GM21515 (cell line): ENCODE measurements at regions not wholly inside any gene's neighbourhood (a gene's known extent, or its start where the extent isn't known, plus 50 kb on each side); places are given as distances from the start of the nearest gene placed in this dataset.

ENCODE experiments used
- ATAC-seq: cut with Tn5 transposase; IDR thresholded peaks from one replicate; pipeline ENCODE4 v1.9.1; 2021; ENCODE audit not compliant: unreplicated experiment

GRCh38 chr5:98631311-98632054, 142.0 kb upstream of the RGMB start:
- ATAC-seq, result no peak

DNA sequence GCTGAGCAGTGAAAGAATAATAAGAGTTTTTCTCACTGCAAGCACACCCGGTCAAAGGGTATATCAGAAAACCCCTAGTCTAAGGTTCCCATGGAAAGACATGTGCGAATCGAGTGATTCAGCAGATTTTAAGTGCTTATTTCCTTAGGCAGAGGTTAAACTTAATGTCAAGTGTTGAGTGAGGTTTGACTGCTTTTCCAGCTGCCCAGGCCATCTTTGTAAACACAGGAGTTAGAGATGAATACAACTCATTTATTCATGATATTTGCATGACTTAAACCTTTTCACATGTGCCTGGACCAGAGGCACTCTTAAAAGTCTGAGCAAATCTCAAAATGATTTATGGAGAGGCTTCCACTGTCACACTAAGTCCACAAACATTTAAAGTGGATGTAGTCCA, 137.8 kb upstream of the RGMB start:
- ATAC-seq, result no peak

- no peak for ATAC-seq
Measured at GRCh38 chr5:98637116-98637515, 136.3 kb upstream of the RGMB start.

GRCh38 chr5:98637557-98637956, 135.9 kb upstream of the RGMB start:
- ATAC-seq, result no peak

- no peak for ATAC-seq
Measured at GRCh38 chr5:98638111-98638510, 135.4 kb upstream of the RGMB start.

DNA sequence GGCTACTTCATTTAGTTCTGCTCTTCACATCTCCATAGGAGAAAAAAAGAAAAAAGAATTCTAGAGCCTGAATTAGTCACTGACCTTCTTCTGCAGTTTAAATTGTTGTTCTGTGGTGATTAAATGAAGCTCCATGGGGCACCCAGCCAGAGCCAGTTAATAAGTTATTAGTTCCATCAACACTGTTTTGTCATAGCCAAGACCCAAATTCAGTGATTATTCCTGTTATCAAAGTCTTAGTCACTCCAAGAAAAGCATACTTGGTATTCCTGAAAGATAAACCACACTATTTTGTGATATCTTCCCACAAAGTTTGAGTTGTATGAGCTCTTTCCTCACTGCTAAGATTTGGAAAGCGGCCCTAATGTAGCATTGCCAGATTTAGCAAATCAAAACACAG, 134.8 kb upstream of the RGMB start:
- no peak for ATAC-seq

- ATAC-seq, result no peak
Measured at GRCh38 chr5:98639274-98639673, 134.2 kb upstream of the RGMB start.

DNA sequence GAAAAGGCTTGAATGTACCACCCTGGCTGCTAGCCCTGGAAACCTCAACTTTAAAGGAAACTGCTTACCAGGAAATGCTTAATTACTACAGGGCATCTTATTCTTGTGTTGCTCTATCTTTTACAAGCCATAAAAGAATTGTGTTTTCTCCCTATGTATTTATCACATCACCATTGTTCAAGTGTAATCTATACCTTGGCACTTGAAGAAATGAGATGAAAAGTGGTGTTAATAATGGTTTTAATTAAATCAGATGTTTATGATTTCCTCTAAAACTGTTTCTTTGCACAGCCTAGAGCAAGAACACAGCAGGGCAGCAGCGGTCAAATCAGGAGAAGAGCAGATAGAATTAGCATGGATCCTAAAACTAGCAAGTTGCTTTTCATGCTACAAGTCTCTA, 131.8 kb upstream of the RGMB start:
- no peak for ATAC-seq

DNA sequence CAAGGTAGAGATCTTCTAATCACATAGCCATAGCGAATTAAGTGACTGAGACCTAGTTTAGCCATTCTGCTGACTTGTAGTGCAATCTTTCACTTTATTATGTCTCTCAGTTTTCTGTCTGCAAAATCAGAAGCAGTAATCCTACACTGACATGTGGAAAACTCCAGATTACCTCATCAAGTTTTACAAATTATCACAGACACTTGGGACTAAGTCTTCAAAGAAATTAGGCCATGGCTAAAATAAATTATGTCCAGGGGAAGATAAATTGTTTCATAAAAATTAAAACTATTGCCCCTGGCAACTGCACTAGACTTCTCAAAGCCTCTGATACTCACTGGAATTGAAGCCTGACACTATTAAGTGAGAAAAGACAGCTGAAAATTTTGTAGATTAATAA, 129.9 kb upstream of the RGMB start:
- no peak for ATAC-seq

DNA sequence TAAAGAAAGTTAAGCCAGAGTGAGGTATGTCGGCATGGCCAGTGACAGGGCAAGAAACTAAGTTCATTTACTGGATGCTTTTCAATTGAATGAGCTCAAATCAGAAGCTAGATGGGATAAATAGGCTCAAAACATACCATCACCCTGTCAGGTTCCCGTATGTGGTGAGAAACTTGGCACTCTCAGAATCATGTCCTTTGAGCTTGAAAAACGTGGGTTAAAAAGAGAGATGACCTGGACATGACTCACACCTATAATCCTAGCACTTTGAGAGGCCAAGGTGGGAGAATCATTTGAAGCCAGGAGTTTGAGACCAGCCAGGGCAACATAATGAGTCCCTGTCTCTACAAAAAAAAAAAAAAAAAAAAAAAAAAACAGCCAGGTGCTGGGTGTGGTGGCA, 121.7 kb upstream of the RGMB start:
- ATAC-seq, result no peak

GRCh38 chr5:98656125-98656795, 117.2 kb upstream of the RGMB start:
- ATAC-seq, result no peak

DNA sequence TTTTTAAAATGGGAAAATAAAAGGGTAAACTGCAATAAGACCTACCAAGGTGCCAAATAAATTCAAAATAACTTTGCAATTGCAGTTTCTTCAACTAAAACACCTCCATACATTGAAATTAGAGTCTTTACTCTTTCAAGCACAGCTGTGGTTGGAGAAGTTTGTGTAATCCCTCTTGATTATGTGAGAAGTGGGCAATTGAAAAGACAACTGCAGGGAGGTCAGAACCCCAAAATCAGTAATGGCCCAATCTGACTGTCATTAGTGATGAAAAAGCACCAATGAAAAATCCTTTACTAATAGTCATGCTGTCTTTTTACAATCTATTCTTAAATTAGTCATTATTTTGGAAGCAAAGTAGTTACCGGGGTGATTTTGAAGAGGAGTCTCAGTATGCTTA, 116.7 kb upstream of the RGMB start:
- ATAC-seq, result no peak

- no peak for ATAC-seq
Measured at GRCh38 chr5:98657559-98657958, 115.9 kb upstream of the RGMB start.

- no peak for ATAC-seq
Measured at GRCh38 chr5:98663521-98663920, 109.9 kb upstream of the RGMB start.

DNA sequence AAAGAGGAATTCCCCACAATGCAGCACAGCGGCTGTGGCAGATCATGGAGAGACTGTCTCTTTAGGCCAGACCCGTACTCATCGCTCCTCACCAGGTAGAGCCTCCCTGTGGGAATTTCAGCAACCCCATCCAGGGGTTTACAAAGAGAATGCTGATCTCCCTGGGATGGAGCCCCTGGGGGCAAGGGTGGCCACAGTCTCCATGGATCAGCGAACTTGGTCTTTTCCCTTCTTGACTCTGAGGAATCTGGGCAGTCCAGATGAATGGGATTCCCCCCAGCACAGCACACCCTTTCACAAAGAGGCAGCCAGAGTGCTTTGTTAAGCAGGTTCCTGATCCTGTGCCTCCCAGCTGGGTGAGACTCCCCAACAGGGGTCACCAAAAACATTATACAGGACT, 108.7 kb upstream of the RGMB start:
- ATAC-seq, result no peak

DNA sequence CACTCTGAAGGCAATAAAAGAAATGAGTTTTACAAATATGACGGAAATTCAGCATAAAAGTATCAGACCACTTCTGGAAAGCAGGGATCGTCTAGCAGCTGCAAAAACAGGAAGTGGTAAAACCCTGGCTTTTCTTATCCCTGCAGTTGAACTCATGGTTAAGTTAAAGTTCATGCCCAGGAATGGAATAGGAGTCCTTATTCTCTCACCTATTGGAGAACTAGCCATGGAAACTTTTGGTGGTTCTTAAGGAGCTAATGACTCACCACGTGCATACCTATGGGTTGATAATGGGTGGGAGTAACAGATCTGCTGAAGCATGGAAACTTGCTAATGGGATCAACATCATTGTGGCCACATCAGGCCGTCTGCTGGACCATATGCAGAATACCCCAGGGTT, 93.5 kb upstream of the RGMB start:
- ATAC-seq, result no peak

GRCh38 chr5:98690002-98690401, 83.5 kb upstream of the RGMB start:
- ATAC-seq, result no peak

DNA sequence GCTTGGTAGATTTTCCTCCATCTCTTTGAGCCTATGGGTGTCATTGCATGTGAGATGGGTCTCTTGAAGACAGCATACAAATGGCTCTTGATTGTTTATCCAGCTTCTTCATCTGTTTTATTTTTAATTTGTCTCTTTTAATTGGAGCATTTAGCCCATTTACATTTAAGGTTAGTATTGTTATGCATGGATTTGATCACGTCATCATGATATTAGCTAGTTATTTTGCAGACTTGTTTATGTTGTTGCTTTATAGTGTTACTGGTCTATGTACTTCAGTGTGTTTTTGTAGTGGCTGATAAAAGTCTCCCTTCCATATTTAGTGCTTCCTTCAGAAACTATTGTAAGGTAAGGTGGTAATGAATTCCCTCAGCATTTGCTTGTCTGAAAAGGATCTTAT, 78.6 kb upstream of the RGMB start:
- ATAC-seq, result no peak

GRCh38 chr5:98698359-98698758, 75.1 kb upstream of the RGMB start:
- ATAC-seq, result no peak

DNA sequence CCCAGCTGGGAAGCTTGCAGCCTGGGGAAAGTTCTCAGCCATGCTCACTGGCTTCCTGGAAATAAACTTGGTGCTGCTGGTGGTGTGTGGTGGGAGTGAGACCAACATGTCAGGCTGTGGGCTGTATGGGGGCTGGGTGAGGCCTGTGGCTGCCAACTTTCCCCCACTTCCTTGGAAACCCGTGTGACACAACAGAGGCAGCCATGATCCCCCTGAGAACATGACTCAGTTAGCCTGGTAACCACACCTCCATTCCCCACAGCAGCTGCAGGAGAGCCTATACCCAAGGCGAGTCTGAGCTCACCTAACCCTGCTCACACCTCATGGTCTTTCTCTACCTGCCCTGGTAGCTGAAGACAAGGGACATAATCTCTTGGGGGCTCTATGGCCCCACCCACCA, 72.7 kb upstream of the RGMB start:
- ATAC-seq, result no peak

GRCh38 chr5:98705841-98706240, 67.6 kb upstream of the RGMB start:
- no peak for ATAC-seq

DNA sequence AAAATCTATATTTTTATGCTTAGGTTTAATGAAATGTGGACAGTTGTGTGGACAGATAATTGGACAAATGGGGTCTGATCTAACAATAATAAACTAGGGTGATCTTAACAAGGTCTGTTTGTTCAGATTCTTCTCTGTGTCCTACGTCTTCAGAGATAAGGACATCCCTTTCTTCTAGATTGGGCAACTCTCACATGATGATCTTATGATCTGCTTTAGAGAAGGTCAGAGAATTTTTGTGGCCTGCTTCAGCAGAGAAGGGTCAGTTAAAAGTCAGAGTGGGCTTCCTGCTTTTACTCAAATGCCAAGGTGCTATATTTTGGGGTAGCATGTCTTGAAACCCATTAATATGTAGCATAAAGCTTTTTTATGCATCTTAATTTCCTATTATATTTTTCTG, 63.8 kb upstream of the RGMB start:
- ATAC-seq, result no peak

DNA sequence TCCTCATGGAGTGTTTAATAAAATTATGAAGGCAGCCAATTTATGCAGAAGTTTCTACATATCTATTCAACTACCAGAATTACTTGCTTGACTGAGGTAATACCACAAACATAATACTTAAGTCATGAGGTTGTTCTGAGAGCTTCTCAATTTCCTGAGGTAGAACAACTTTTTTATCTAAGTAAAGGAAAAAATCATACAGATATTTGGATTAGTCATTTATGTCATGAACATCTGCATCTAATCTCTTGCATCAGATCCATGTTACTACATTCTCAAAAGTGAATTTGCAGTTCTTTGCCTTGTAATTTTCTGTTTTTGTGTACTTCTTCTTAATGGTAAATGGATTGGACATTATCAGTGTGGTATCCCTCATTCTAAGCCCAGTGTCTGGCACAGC, 60.4 kb upstream of the RGMB start:
- ATAC-seq, result no peak
